Kidney (tissue), 13 donors: ENCODE measurements at regions not wholly inside any gene's neighbourhood (a gene's known extent, or its start where the extent isn't known, plus 50 kb on each side); places are given as distances from the start of the nearest gene placed in this dataset.

Experiments
- DNase-seq, 5 donors: peaks; one replicate each; pipeline ENCODE4 v3.0.0-alpha.2; 2013 to 2020
- FAIRE-seq: peaks from 2 replicates; lab custom pipeline; 2012; peaks lifted over from hg19 to GRCh38; lab: Jason Lieb, UNC
- H3K27ac ChIP-seq, 2 donors: one replicate each; pipeline ENCODE4 v1.7.0; 2013; ENCODE audit warnings: low read depth in 2 of 2, low read length in 2 of 2, inconsistent platforms in 1 of 2
- H3K27me3 ChIP-seq: one replicate; pipeline ENCODE4 v1.7.1; 2013; ENCODE audit warnings: low read length, inconsistent platforms; ENCODE audit not compliant: control insufficient read depth, insufficient read depth
- H3K36me3 ChIP-seq, 3 donors: one replicate each; pipeline versions ENCODE4 v1.7.0 to v1.7.1; 2013; ENCODE audit warnings: low read length in 3 of 3, control low read depth in 1 of 3, inconsistent platforms in 1 of 3; ENCODE audit not compliant: insufficient read depth in 3 of 3, control insufficient read depth in 2 of 3
- H3K4me1 ChIP-seq, 3 donors: one replicate each; pipeline versions ENCODE4 v1.7.0 to v1.7.1; 2013; ENCODE audit warnings: low read length in 3 of 3, inconsistent platforms in 1 of 3, low read depth in 1 of 3; ENCODE audit not compliant: control insufficient read depth in 2 of 3, insufficient read depth in 2 of 3
- H3K4me3 ChIP-seq, 3 donors: one replicate each; pipeline versions ENCODE4 v1.7.0 to v1.8.1; 2013; ENCODE audit warnings: low read length in 3 of 3, control low read depth in 1 of 3, inconsistent platforms in 1 of 3
- H3K9ac ChIP-seq, 3 donors: one replicate each; pipeline versions ENCODE4 v1.7.0 to v1.7.1; 2013; ENCODE audit warnings: low read length in 3 of 3, control low read depth in 1 of 3, inconsistent platforms in 1 of 3
- H3K9me3 ChIP-seq, 3 donors: one replicate each; pipeline versions ENCODE4 v1.7.0 to v1.7.1; 2013; ENCODE audit warnings: low read length in 3 of 3, control low read depth in 1 of 3, inconsistent platforms in 1 of 3; ENCODE audit not compliant: control insufficient read depth in 2 of 3, insufficient read depth in 1 of 3
- CTCF ChIP-seq: IDR thresholded peaks from 3 replicates; pipeline ENCODE4 v1.5.1; 2012; ENCODE audit warnings: mild to moderate bottlenecking, moderate library complexity, borderline replicate concordance; ENCODE audit not compliant: insufficient read depth; ENCODE audit errors: extremely low read depth
- intact Hi-C: fragments of 100-400 bp; cut with DNase I; formaldehyde crosslinking; loops from one replicate; pipeline ENCODE4 v1.11.1; 2022
- donor health status: control.
- donor health status: control.
- donor health status: control.
- donor health status: control.
- donor health status: control.
- donor health status: DM: yes; HTN: yes; CAD: no.
- donor health status: Normal renal cell carcinoma (clear cell type).

- Histone ChIP-seq H3K9ac (no peak overlapping the region), H3K36me3 (no peaks in the 10 kb centered on the region), H3K9me3 (peaks cover 0 to 5% (median 0%) of the 10 kb centered on the region in 3 donors), H3K27me3 (no peaks in the 10 kb centered on the region), H3K27ac (no peak overlapping the region), H3K4me3 (no peak overlapping the region), H3K4me1 (no peaks in the 10 kb centered on the region)
- no peak for TF ChIP-seq CTCF
- intact Hi-C loops: no loop called here
- FAIRE-seq (no peak), DNase-seq (no peak)
Measured at GRCh38 chr12:119266963-119267362, 67.6 kb upstream of the CCDC60 start.

- Histone ChIP-seq H3K36me3 (no peaks in the 10 kb centered on the region), H3K4me1 (no peaks in the 10 kb centered on the region), H3K9me3 (no peaks in the 10 kb centered on the region), H3K27ac (no peak overlapping the region), H3K4me3 (no peak overlapping the region), H3K9ac (no peak overlapping the region), H3K27me3 (no peaks in the 10 kb centered on the region)
- intact Hi-C loops: no loop called here
- DNase-seq (no peak), FAIRE-seq (no peak)
- no peak for TF ChIP-seq CTCF
Measured at GRCh38 chr12:119274636-119275065, 59.9 kb upstream of the CCDC60 start.

GRCh38 chr12:119283310-119283709 is 51.2 kb upstream of the CCDC60 start:
- H3K27ac ChIP-seq: no peak overlapping the region
- no peak for FAIRE-seq
- intact Hi-C loops: no loop called here
- no peak overlapping the region for H3K4me3 ChIP-seq
- H3K27me3 ChIP-seq: no peaks in the 10 kb centered on the region
- TF ChIP-seq CTCF: no peak
- no peaks in the 10 kb centered on the region for H3K36me3 ChIP-seq
- H3K9me3 ChIP-seq: no peaks in the 10 kb centered on the region
- no peak overlapping the region for H3K9ac ChIP-seq
- H3K4me1 ChIP-seq: no peaks in the 10 kb centered on the region
- no peak for DNase-seq
